ENCODE measurements at regions not wholly inside any gene's neighbourhood (a gene's known extent, or its start where the extent isn't known, plus 50 kb on each side); places are given as distances from the start of the nearest gene placed in this dataset.
"Not testable (repeated sequence)": the region's sequence is repeated elsewhere in the genome, so short reads cannot be mapped to it uniquely, and the experiment has no call there.

- H3K4me1 Mint-ChIP-seq; DNase-seq (ENCODE audit: low spot score); H3K4me3 Mint-ChIP-seq; H3K4me1 ChIP-seq (ENCODE audit: insufficient read depth); H3K79me2 ChIP-seq (replicated peaks; ENCODE audit: insufficient read depth); H3K4me3 ChIP-seq; ATAC-seq; H3K27me3 Mint-ChIP-seq (ENCODE audit: insufficient read depth, low read depth, poor library complexity); H3K27me3 ChIP-seq (ENCODE audit: insufficient read depth); H4K20me1 ChIP-seq (replicated peaks; ENCODE audit: insufficient read depth); H3K36me3 ChIP-seq (ENCODE audit: insufficient read depth); H3K4me2 ChIP-seq; H2AFZ ChIP-seq; H3K27ac ChIP-seq (ENCODE audit: low read depth); H3K27ac Mint-ChIP-seq; H3F3A ChIP-seq (replicated peaks; ENCODE audit: low read depth); H3K9me2 ChIP-seq (ENCODE audit: insufficient read depth): not testable (repeated sequence)
- peaks cover 87% of the 10 kb centered on the region for H3K9me3 Mint-ChIP-seq
- peaks cover 49% of the 10 kb centered on the region for H3K36me3 Mint-ChIP-seq (ENCODE audit: low read depth)
Measured at GRCh38 chr9:65462476-65462875, 177.5 kb upstream of the FOXD4L5 start.

- H3K36me3 ChIP-seq (ENCODE audit: insufficient read depth) = no peaks in the 10 kb centered on the region
- DNase-seq (ENCODE audit: low spot score) = no peak
- H3F3A ChIP-seq (replicated peaks; ENCODE audit: low read depth) = peaks cover 5% of the 10 kb centered on the region; the same call in 1 of the 2 replicates
- no peaks in the 10 kb centered on the region for H4K20me1 ChIP-seq (replicated peaks; ENCODE audit: insufficient read depth)
- no peaks in the 10 kb centered on the region for H3K4me1 Mint-ChIP-seq
- H3K9me2 ChIP-seq (ENCODE audit: insufficient read depth) = no peaks in the 10 kb centered on the region
- no peaks in the 10 kb centered on the region for H3K4me1 ChIP-seq (ENCODE audit: insufficient read depth)
- no peak overlapping the region for H3K4me2 ChIP-seq
- peaks cover 10% of the 10 kb centered on the region for H3K27me3 Mint-ChIP-seq (ENCODE audit: insufficient read depth, low read depth, poor library complexity)
- H2AFZ ChIP-seq = no peak overlapping the region
- no peak for ATAC-seq
- peaks cover 93% of the 10 kb centered on the region for H3K9me3 Mint-ChIP-seq
- H3K4me3 ChIP-seq = no peak overlapping the region
- H3K27ac Mint-ChIP-seq = no peak overlapping the region
- H3K27me3 ChIP-seq (ENCODE audit: insufficient read depth) = no peaks in the 10 kb centered on the region
- H3K36me3 Mint-ChIP-seq (ENCODE audit: low read depth) = peaks cover 49% of the 10 kb centered on the region
- no peak overlapping the region for H3K4me3 Mint-ChIP-seq
- no peak overlapping the region for H3K27ac ChIP-seq (ENCODE audit: low read depth)
- no peaks in the 10 kb centered on the region for H3K79me2 ChIP-seq (replicated peaks; ENCODE audit: insufficient read depth)
- no peak for TF ChIP-seq POLR2AphosphoS5 (IDR thresholded peaks at IDR 0.05; ENCODE audit: low read depth)
- TF ChIP-seq REST (IDR thresholded peaks at IDR 0.05; ENCODE audit: unreplicated experiment) = no peak
- TF ChIP-seq ZNF331 (CRISPR knock-in tag; IDR thresholded peaks at IDR 0.05; ENCODE audit: low read depth) = no peak
- TF ChIP-seq STAT1 (IDR thresholded peaks at IDR 0.05; ENCODE audit: unreplicated experiment) = no peak
- TF ChIP-seq ETS1 (IDR thresholded peaks at IDR 0.05) = no peak
- no peak for TF ChIP-seq EZH2 (IDR thresholded peaks at IDR 0.05; ENCODE audit: low read depth, unreplicated experiment)
- no peak for TF ChIP-seq CTCF (conservative IDR thresholded peaks at IDR 0.05; ENCODE audit: low read depth in 2 of 2)
- TF ChIP-seq EZH2phosphoT487 (IDR thresholded peaks at IDR 0.05; ENCODE audit: unreplicated experiment) = no peak
- TF ChIP-seq JUNB (IDR thresholded peaks at IDR 0.05; ENCODE audit: unreplicated experiment) = no peak
- TF ChIP-seq ZNF114 (CRISPR knock-in tag; IDR thresholded peaks at IDR 0.05) = no peak
Measured at GRCh38 chr9:65459756-65460320, 174.8 kb upstream of the FOXD4L5 start.

Measured in GM23338 (cell line).